ENCODE measurements at regions not wholly inside any gene's neighbourhood (a gene's known extent, or its start where the extent isn't known, plus 50 kb on each side); places are given as distances from the start of the nearest gene placed in this dataset.

- TF ChIP-seq EZH2 (IDR thresholded peaks at IDR 0.05; ENCODE audit: insufficient read depth, poor library complexity, severe bottlenecking), result no peak
- TF ChIP-seq EZH2phosphoT487 (IDR thresholded peaks at IDR 0.05; ENCODE audit: insufficient read depth, low read depth), result no peak
Observed at GRCh38 chr2:122007577-122007976, 252.1 kb downstream of the TSN start.
